Neuron (in vitro differentiated cells): ENCODE measurements at regions not wholly inside any gene's neighbourhood (a gene's known extent, or its start where the extent isn't known, plus 50 kb on each side); places are given as distances from the start of the nearest gene placed in this dataset.
A peak's percentile ranks its signal among the peaks of the same experiment; 100 is the strongest.

ENCODE experiments used
- H2AFZ ChIP-seq: one replicate; pipeline ENCODE4 v1.6.1; 2013; ENCODE audit warnings: low read depth, mild to moderate bottlenecking, inconsistent platforms, low read length, moderate library complexity
- H3K27me3 ChIP-seq: one replicate; pipeline ENCODE4 v1.6.1; 2013; ENCODE audit warnings: low read length; ENCODE audit not compliant: insufficient read depth
- H3K36me3 ChIP-seq: one replicate; pipeline ENCODE4 v1.6.1; 2013; ENCODE audit warnings: low read length; ENCODE audit not compliant: insufficient read depth
- H3K4me1 ChIP-seq: one replicate; pipeline ENCODE4 v1.6.1; 2013; ENCODE audit warnings: low read length; ENCODE audit not compliant: insufficient read depth
- H3K4me3 ChIP-seq: 2 replicates; pipeline ENCODE4 v1.5.1; 2013; ENCODE audit warnings: mild to moderate bottlenecking, low read length, moderate library complexity
- H3K9me3 ChIP-seq: one replicate; pipeline ENCODE4 v1.6.1; 2013; ENCODE audit warnings: low read length

GRCh38 chr2:199128476-199129229 lies 329.1 kb downstream of the SATB2 start:
- Histone ChIP-seq H3K27me3 (no peaks in the 10 kb centered on the region), H3K9me3 (no peaks in the 10 kb centered on the region), H3K4me1 (no peaks in the 10 kb centered on the region), H3K36me3 (no peaks in the 10 kb centered on the region), H3K4me3 (no peak overlapping the region), H2AFZ (no peak overlapping the region)

GRCh38 chr2:199119796-199120195 lies 337.9 kb downstream of the SATB2 start:
- no peak overlapping the region for H3K4me3 ChIP-seq
- H3K36me3 ChIP-seq: no peaks in the 10 kb centered on the region
- no peaks in the 10 kb centered on the region for H3K27me3 ChIP-seq
- peaks cover 3% of the 10 kb centered on the region for H3K4me1 ChIP-seq
- H2AFZ ChIP-seq: no peak overlapping the region
- no peaks in the 10 kb centered on the region for H3K9me3 ChIP-seq

GRCh38 chr2:199118673-199119112 lies 339.0 kb downstream of the SATB2 start:
- no peaks in the 10 kb centered on the region for H3K36me3 ChIP-seq
- no peak overlapping the region for H3K4me3 ChIP-seq
- no peaks in the 10 kb centered on the region for H3K27me3 ChIP-seq
- no peak overlapping the region for H2AFZ ChIP-seq
- no peaks in the 10 kb centered on the region for H3K9me3 ChIP-seq
- peaks cover 3% of the 10 kb centered on the region for H3K4me1 ChIP-seq

GRCh38 chr2:199115169-199115568 lies 342.6 kb downstream of the SATB2 start:
- Histone ChIP-seq H3K27me3 (no peaks in the 10 kb centered on the region), H2AFZ (no peak overlapping the region), H3K4me3 (no peak overlapping the region), H3K4me1 (peaks cover 3% of the 10 kb centered on the region), H3K9me3 (no peaks in the 10 kb centered on the region), H3K36me3 (no peaks in the 10 kb centered on the region)

GRCh38 chr2:199113111-199113510 lies 344.6 kb downstream of the SATB2 start:
- Histone ChIP-seq H3K4me3 (no peak overlapping the region), H3K36me3 (no peaks in the 10 kb centered on the region), H2AFZ (no peak overlapping the region)

GRCh38 chr2:199111458-199111857 lies 346.3 kb downstream of the SATB2 start:
- Histone ChIP-seq H3K4me1 (no peaks in the 10 kb centered on the region), H3K9me3 (no peaks in the 10 kb centered on the region), H3K27me3 (no peaks in the 10 kb centered on the region), H3K36me3 (no peaks in the 10 kb centered on the region), H2AFZ (no peak overlapping the region), H3K4me3 (no peak overlapping the region)

More at GRCh38 chr2:199113111-199113510, 344.6 kb downstream of the SATB2 start:
- H3K9me3 ChIP-seq: no peaks in the 10 kb centered on the region
- no peaks in the 10 kb centered on the region for H3K4me1 ChIP-seq
- no peaks in the 10 kb centered on the region for H3K27me3 ChIP-seq

GRCh38 chr2:199108056-199108455 lies 349.7 kb downstream of the SATB2 start:
- Histone ChIP-seq H3K36me3 (no peaks in the 10 kb centered on the region), H3K9me3 (no peaks in the 10 kb centered on the region), H3K4me3 (no peak overlapping the region), H3K27me3 (no peaks in the 10 kb centered on the region), H3K4me1 (no peaks in the 10 kb centered on the region), H2AFZ (no peak overlapping the region)

GRCh38 chr2:199105826-199106225 lies 351.9 kb downstream of the SATB2 start:
- Histone ChIP-seq H2AFZ (no peak overlapping the region), H3K36me3 (no peaks in the 10 kb centered on the region), H3K9me3 (no peaks in the 10 kb centered on the region), H3K4me3 (no peak overlapping the region), H3K27me3 (no peaks in the 10 kb centered on the region), H3K4me1 (peaks cover 12% of the 10 kb centered on the region)

- H2AFZ ChIP-seq: peak overlapping the region; percentile 31
- no peaks in the 10 kb centered on the region for H3K36me3 ChIP-seq
- peaks cover 31% of the 10 kb centered on the region for H3K4me1 ChIP-seq
- peak overlapping the region; percentile 11 for H3K4me3 ChIP-seq
- H3K9me3 ChIP-seq: no peaks in the 10 kb centered on the region
- no peaks in the 10 kb centered on the region for H3K27me3 ChIP-seq
These were observed 356.3 kb downstream of the SATB2 start for GRCh38 chr2:199101487-199101886.

GRCh38 chr2:199100326-199101110 lies 357.2 kb downstream of the SATB2 start:
- Histone ChIP-seq H3K4me3 (no peak overlapping the region), H3K27me3 (no peaks in the 10 kb centered on the region), H3K36me3 (no peaks in the 10 kb centered on the region), H3K4me1 (peaks cover 31% of the 10 kb centered on the region), H3K9me3 (no peaks in the 10 kb centered on the region), H2AFZ (no peak overlapping the region)

- no peak overlapping the region for H2AFZ ChIP-seq
- no peak overlapping the region for H3K4me3 ChIP-seq
- H3K4me1 ChIP-seq: peaks cover 3% of the 10 kb centered on the region
- no peaks in the 10 kb centered on the region for H3K36me3 ChIP-seq
- H3K27me3 ChIP-seq: no peaks in the 10 kb centered on the region
- no peaks in the 10 kb centered on the region for H3K9me3 ChIP-seq
These were observed 365.3 kb downstream of the SATB2 start for GRCh38 chr2:199092419-199092818.

- H3K4me1 ChIP-seq: no peaks in the 10 kb centered on the region
- no peaks in the 10 kb centered on the region for H3K27me3 ChIP-seq
- no peak overlapping the region for H2AFZ ChIP-seq
- H3K4me3 ChIP-seq: no peak overlapping the region
- no peaks in the 10 kb centered on the region for H3K36me3 ChIP-seq
- H3K9me3 ChIP-seq: no peaks in the 10 kb centered on the region
These were observed 372.5 kb downstream of the SATB2 start for GRCh38 chr2:199085261-199085660.

- Histone ChIP-seq H3K9me3 (no peaks in the 10 kb centered on the region), H3K36me3 (no peaks in the 10 kb centered on the region), H2AFZ (no peak overlapping the region), H3K4me3 (no peak overlapping the region), H3K27me3 (no peaks in the 10 kb centered on the region), H3K4me1 (no peaks in the 10 kb centered on the region)
These were observed 387.3 kb downstream of the SATB2 start for GRCh38 chr2:199070322-199070949.
